ENCODE measurements at regions not wholly inside any gene's neighbourhood (a gene's known extent, or its start where the extent isn't known, plus 50 kb on each side); places are given as distances from the start of the nearest gene placed in this dataset.
"Not testable (repeated sequence)": the region's sequence is repeated elsewhere in the genome, so short reads cannot be mapped to it uniquely, and the experiment has no call there.

DNA sequence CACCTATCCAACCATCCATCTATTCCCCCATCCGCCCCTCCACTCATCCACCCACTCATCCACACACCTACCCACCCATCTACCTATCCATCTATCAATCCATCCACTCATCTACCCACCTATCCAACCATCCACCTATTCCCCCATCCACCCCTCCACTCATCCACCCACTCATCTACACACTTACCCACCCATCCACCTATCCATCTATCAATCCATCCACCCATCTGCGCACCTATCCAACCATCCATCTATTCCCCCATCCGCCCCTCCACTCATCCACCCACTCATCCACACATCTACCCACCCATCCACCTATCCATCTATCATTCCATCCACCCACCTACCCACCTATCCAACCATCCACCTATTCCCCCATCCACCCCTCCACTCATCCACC, 81.4 kb upstream of the PITRM1 start:
- not testable (repeated sequence) for H3K36me3 ChIP-seq (ENCODE audit: control insufficient read depth in 2 of 2, insufficient read depth in 2 of 2, low read length in 2 of 2); H3K9ac ChIP-seq (ENCODE audit: low read length in 2 of 2); H3K27me3 ChIP-seq (ENCODE audit: control insufficient read depth in 1 of 2, insufficient read depth in 2 of 2, low read length in 2 of 2); H3K27ac ChIP-seq (ENCODE audit: low read length); H3K9me3 ChIP-seq (ENCODE audit: control insufficient read depth in 2 of 2, low read length in 2 of 2); H3K4me3 ChIP-seq (ENCODE audit: low read length in 2 of 2); H3K4me1 ChIP-seq (ENCODE audit: control insufficient read depth, insufficient read depth, low read length)

DNA sequence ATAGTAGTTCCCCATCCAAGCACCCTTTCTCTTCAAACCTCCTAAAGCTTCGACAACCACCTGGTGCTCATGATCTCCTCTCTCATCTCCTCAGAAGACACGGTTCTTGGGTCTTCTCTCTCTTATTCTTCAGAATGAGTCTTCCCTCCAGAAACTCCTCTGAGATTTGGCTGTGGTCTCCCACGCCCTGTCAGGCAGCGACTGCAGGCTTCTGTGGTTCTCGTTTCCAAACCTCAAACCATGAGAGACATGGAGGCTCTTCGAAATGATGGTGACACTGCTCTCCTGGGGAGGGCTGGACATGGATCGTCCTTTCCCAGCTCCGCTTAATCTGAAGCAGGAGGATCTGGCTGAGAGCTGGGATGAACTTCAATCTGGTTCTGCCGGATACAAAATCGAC, 78.6 kb upstream of the PITRM1 start:
- Histone ChIP-seq H3K4me3 (ENCODE audit: low read length in 2 of 2) (no peak overlapping the region), H3K27me3 (ENCODE audit: control insufficient read depth in 1 of 2, insufficient read depth in 2 of 2, low read length in 2 of 2) (no peaks in the 10 kb centered on the region), H3K9ac (ENCODE audit: low read length in 2 of 2) (no peak overlapping the region), H3K36me3 (ENCODE audit: control insufficient read depth in 2 of 2, insufficient read depth in 2 of 2, low read length in 2 of 2) (no peaks in the 10 kb centered on the region), H3K9me3 (ENCODE audit: control insufficient read depth in 2 of 2, low read length in 2 of 2) (no peaks in the 10 kb centered on the region), H3K27ac (ENCODE audit: low read length) (no peak overlapping the region), H3K4me1 (ENCODE audit: control insufficient read depth, insufficient read depth, low read length) (peaks cover 3% of the 10 kb centered on the region)

DNA sequence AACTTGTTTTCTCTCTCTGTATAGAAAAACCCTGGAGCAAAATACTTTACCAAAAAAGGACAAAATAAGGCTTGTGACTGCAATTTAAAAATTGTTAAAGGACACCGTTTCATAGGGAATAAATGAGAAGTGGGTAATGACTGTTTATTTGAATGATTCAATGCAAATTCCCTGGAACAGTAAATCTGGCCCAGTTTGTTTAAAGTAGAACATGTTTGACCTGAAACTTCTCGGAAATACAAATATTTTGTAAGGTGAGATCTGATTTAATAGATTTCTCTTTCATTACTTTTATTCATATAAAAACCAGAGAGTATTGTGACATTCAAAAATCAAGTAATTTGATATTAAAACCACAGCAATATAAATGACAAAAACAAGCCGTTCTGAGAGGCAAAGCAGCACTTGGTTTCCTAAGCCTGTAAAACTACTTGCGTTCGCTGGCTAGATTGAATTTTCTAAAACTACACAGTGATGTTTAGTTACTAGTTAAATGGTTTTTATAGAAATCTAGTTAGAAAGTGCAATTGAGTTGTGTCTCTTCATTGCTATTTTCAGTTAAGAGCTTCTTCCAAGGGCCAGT, 76.8 kb upstream of the PITRM1 start:
- Histone ChIP-seq H3K4me1 (ENCODE audit: control insufficient read depth, insufficient read depth, low read length) (peaks cover 3% of the 10 kb centered on the region), H3K27ac (ENCODE audit: low read length) (no peak overlapping the region), H3K9ac (ENCODE audit: low read length in 2 of 2) (peak overlapping the region in 1 of 2 donors; percentile 49), H3K27me3 (ENCODE audit: control insufficient read depth in 1 of 2, insufficient read depth in 2 of 2, low read length in 2 of 2) (no peaks in the 10 kb centered on the region), H3K9me3 (ENCODE audit: control insufficient read depth in 2 of 2, low read length in 2 of 2) (no peaks in the 10 kb centered on the region), H3K36me3 (ENCODE audit: control insufficient read depth in 2 of 2, insufficient read depth in 2 of 2, low read length in 2 of 2) (no peaks in the 10 kb centered on the region), H3K4me3 (ENCODE audit: low read length in 2 of 2) (no peak overlapping the region)

DNA sequence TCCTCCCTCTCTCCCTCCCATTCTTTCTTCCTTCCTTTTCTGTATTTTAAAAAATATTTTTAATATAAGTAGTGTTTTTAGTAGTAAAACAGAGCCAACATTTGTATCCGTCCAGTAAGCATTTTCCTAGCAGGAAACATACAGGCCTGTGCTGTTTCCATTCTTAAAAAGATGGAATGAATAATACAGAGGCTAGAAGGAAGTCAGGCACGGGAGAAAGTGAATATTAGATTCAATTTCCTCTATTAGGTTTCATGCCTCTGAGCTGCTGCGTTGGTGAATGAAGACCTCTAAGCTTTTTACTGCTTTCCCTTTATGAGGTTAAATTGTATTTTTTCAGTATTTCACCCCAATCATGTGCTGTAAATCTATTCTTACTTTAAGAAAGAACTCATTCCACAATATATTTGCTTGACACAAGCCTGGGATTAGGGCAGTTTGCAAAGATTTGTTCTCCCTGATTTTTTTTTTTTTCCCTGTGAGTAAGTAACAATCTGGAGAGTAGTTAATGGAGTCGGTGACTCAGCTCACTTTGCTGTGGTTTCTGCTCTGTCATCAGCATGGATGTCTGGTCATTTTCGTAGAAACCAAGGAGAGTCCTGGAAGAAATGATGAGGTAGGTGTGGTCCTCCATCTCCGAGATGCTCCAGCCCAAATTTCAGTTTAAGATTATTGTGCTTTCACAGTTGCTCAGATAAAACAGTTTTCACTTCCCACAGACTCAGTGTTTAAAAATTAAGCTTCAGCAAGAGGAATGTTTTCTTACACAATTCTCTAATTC, 76.1 kb upstream of the PITRM1 start:
- no peaks in the 10 kb centered on the region for H3K36me3 ChIP-seq (ENCODE audit: control insufficient read depth in 2 of 2, insufficient read depth in 2 of 2, low read length in 2 of 2)
- peaks cover 3% of the 10 kb centered on the region for H3K4me1 ChIP-seq (ENCODE audit: control insufficient read depth, insufficient read depth, low read length)
- no peaks in the 10 kb centered on the region for H3K27me3 ChIP-seq (ENCODE audit: control insufficient read depth in 1 of 2, insufficient read depth in 2 of 2, low read length in 2 of 2)
- H3K4me3 ChIP-seq (ENCODE audit: low read length in 2 of 2), result no peak overlapping the region
- H3K27ac ChIP-seq (ENCODE audit: low read length), result no peak overlapping the region
- peak overlapping the region; percentile 3 to 49 for H3K9ac ChIP-seq (ENCODE audit: low read length in 2 of 2)
- H3K9me3 ChIP-seq (ENCODE audit: control insufficient read depth in 2 of 2, low read length in 2 of 2), result no peaks in the 10 kb centered on the region

DNA sequence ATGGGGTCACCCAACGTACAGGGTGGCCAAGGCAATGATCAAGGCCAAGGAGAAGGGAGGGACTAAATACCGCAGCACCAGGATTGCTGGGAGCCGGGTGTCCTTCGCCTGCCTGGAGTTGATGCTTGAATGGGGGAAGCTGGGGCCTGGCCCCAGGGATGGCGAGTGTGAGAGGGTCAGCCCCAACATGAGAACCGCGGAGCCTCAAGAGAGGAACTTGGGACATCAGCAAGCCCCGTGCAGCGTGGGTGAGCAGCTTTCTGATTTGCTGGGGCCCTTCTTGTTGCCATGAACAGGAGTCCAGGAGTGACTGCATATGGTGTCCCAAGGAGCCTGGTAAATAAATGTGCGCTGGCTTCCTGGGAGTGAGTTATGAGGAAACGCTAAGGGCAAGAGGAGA, 72.8 kb upstream of the PITRM1 start:
- Histone ChIP-seq H3K27me3 (ENCODE audit: control insufficient read depth in 1 of 2, insufficient read depth in 2 of 2, low read length in 2 of 2) (no peaks in the 10 kb centered on the region), H3K4me3 (ENCODE audit: low read length in 2 of 2) (no peak overlapping the region), H3K27ac (ENCODE audit: low read length) (no peak overlapping the region), H3K36me3 (ENCODE audit: control insufficient read depth in 2 of 2, insufficient read depth in 2 of 2, low read length in 2 of 2) (no peaks in the 10 kb centered on the region), H3K4me1 (ENCODE audit: control insufficient read depth, insufficient read depth, low read length) (peaks cover 3% of the 10 kb centered on the region), H3K9ac (ENCODE audit: low read length in 2 of 2) (no peak overlapping the region), H3K9me3 (ENCODE audit: control insufficient read depth in 2 of 2, low read length in 2 of 2) (no peaks in the 10 kb centered on the region)

DNA sequence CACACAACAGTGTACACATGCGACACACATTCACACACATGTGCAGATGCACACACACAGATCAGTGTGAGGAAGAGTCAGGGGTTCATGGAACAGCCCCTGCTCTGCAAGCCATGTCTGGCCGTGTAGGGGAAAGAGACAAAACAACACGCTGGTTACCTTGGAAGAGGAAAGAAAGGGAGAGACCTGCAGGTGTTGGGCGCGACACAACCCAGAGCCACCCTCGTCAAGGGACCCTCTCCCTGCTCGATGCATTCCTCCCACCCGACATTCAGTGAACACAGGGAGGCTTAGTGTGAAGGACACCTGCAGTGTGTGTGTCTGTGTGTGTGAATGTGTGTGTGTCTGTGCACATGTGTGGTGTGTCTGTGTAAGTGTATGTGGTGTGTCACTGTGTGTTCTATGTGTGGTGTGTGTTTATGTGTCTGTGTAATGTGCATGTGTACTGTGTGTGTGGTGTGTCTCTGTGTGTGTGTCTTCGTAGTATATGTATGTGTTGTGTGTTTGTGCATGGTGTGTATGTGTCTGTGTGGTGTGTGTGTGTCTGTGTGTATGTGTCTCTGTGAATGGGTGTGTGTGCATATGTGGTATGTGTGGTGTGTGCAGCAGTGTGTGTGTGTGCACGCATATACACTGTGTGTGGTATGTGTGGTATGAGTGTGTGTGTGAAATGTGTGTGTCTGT, 69.5 kb upstream of the PITRM1 start:
- H3K36me3 ChIP-seq (ENCODE audit: control insufficient read depth in 2 of 2, insufficient read depth in 2 of 2, low read length in 2 of 2), result no peaks in the 10 kb centered on the region
- no peak overlapping the region for H3K4me3 ChIP-seq (ENCODE audit: low read length in 2 of 2)
- H3K4me1 ChIP-seq (ENCODE audit: control insufficient read depth, insufficient read depth, low read length), result peaks cover 5% of the 10 kb centered on the region
- no peaks in the 10 kb centered on the region for H3K9me3 ChIP-seq (ENCODE audit: control insufficient read depth in 2 of 2, low read length in 2 of 2)
- H3K27me3 ChIP-seq (ENCODE audit: control insufficient read depth in 1 of 2, insufficient read depth in 2 of 2, low read length in 2 of 2), result no peaks in the 10 kb centered on the region
- no peak overlapping the region for H3K9ac ChIP-seq (ENCODE audit: low read length in 2 of 2)
- no peak overlapping the region for H3K27ac ChIP-seq (ENCODE audit: low read length)

DNA sequence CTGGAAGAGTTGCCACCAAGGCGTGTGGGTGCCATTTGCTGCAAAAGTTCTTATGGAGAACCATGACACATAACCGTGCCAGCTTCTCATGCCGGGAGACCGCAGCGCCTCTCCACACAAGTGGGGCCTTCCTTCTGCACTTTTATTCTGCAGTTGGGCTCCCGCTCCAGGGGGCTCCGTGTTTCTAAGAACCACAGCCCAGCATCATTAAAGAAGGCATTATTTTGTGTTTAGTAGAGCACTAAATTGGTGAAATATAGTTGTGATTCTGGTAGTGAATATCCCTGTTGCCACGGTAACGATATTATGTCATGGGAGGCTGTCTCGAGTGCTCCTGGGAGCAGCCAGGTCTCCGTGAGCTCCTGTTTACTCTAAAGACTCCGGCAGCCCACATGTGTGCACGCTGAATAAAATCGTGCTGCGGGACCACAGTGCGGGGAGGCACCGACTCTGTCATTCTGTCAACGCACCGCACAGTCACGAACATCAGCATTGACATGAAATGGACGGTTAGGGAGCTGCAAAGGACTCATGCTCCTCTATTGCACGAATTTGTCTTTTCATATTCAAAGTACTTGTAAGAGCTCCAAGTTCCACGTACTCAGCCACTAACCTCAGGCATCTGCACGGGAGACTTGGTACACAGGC, 68.8 kb upstream of the PITRM1 start:
- no peak overlapping the region for H3K4me3 ChIP-seq (ENCODE audit: low read length in 2 of 2)
- H3K27me3 ChIP-seq (ENCODE audit: control insufficient read depth in 1 of 2, insufficient read depth in 2 of 2, low read length in 2 of 2), result no peaks in the 10 kb centered on the region
- H3K4me1 ChIP-seq (ENCODE audit: control insufficient read depth, insufficient read depth, low read length), result peaks cover 5% of the 10 kb centered on the region
- H3K9ac ChIP-seq (ENCODE audit: low read length in 2 of 2), result no peak overlapping the region
- H3K36me3 ChIP-seq (ENCODE audit: control insufficient read depth in 2 of 2, insufficient read depth in 2 of 2, low read length in 2 of 2), result no peaks in the 10 kb centered on the region
- H3K9me3 ChIP-seq (ENCODE audit: control insufficient read depth in 2 of 2, low read length in 2 of 2), result no peaks in the 10 kb centered on the region
- no peak overlapping the region for H3K27ac ChIP-seq (ENCODE audit: low read length)

DNA sequence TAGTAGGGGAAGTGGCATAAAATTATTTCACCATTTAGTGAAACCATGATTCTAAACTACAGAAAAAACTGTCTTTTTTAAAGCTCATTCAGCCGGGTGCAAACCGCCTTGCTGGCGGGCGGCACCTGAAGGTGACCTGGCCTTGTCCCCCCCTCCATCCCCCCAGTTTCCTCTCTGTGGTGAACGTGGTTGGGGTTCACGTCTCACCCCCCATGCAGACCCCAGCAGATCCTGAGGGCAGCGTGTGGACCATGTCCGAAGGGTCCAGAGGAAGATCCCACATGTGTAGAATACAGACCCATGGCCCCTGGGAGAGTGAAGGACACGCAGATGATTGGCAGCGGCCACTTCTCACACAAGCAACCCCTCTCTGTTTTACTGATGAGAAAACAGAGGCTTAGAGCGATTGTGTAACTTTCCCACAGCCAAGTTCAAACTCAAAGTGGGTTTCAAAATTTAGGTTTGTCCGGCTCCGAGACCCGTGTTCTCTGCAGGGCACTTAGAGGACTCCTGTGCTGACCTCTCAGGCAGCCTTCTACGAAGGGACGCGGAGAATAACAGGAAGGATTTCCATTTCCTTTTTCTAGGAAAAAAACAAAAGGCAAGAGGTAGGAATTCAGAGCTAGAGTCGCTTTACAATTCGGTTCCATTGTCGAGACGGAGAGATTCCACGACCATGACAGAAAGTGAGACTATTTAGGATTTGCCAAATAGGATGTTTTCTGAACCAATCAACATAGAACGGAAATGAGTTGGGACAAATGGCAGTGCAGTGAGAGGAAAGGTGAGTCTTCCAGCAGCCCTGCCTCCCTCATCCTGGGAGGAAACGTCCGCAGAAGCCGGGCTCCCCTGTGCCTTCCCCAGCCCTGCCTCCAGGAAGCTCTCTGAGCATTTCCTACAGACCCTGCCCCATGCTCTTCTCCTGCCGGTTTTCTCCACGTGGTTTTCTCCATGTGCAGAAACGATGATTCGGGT, 67.6 kb upstream of the PITRM1 start:
- no peak overlapping the region for H3K27ac ChIP-seq (ENCODE audit: low read length)
- peak overlapping the region in 1 of 2 donors; percentile 29 for H3K4me3 ChIP-seq (ENCODE audit: low read length in 2 of 2)
- peak overlapping the region in 1 of 2 donors; percentile 22 for H3K9ac ChIP-seq (ENCODE audit: low read length in 2 of 2)

DNA sequence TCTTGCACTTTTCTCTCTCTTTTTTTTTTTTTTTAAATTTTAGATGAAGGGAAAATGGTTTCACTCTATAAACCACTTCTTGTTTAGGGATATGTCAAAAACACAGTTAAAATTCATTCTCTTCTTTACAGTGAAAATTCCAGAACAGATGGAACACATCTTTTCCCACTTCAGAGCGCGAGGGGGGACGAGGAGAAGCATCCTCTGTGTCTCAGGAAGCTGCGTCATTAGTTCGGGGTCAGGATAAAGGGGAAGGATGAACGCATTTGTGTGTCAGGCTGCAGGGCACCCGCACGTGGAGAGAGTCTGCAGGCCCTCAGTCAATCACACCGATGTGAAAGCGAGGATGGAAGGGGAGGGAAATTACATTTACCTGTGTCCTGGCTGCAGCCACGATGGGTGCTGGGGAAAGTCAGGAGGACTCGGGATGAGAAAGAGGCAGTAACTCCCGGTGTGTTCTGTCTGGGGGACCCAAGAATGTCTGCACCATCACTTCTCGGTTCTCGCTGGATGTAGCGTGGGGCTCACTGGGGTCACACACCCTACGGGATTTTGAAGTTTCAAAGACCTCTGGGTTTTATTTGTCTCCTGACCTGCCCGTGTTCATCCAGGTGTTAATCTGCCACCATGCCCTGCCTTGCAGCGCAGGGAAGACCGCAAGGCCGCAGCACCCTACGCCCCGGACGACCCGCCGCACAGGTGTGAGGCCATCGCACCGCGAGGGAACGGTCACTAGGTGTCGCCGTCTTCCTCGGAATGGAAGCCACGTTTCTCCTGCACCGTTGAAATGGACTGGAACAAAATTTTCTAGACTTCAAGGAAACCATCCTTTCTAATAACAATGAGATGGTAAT, 66.7 kb upstream of the PITRM1 start:
- H3K9ac ChIP-seq (ENCODE audit: low read length in 2 of 2), result no peak overlapping the region
- peaks cover 5% of the 10 kb centered on the region for H3K4me1 ChIP-seq (ENCODE audit: control insufficient read depth, insufficient read depth, low read length)
- no peaks in the 10 kb centered on the region for H3K36me3 ChIP-seq (ENCODE audit: control insufficient read depth in 2 of 2, insufficient read depth in 2 of 2, low read length in 2 of 2)
- no peaks in the 10 kb centered on the region for H3K27me3 ChIP-seq (ENCODE audit: control insufficient read depth in 1 of 2, insufficient read depth in 2 of 2, low read length in 2 of 2)
- no peaks in the 10 kb centered on the region for H3K9me3 ChIP-seq (ENCODE audit: control insufficient read depth in 2 of 2, low read length in 2 of 2)
- H3K27ac ChIP-seq (ENCODE audit: low read length), result no peak overlapping the region
- H3K4me3 ChIP-seq (ENCODE audit: low read length in 2 of 2), result peak overlapping the region in 1 of 2 donors; percentile 47

More for the DNA sequence above, 67.6 kb upstream of the PITRM1 start:
- Histone ChIP-seq H3K9me3 (ENCODE audit: control insufficient read depth in 2 of 2, low read length in 2 of 2) (no peaks in the 10 kb centered on the region), H3K4me1 (ENCODE audit: control insufficient read depth, insufficient read depth, low read length) (peaks cover 5% of the 10 kb centered on the region), H3K27me3 (ENCODE audit: control insufficient read depth in 1 of 2, insufficient read depth in 2 of 2, low read length in 2 of 2) (no peaks in the 10 kb centered on the region), H3K36me3 (ENCODE audit: control insufficient read depth in 2 of 2, insufficient read depth in 2 of 2, low read length in 2 of 2) (no peaks in the 10 kb centered on the region)
